ENCODE measurements at regions not wholly inside any gene's neighbourhood (a gene's known extent, or its start where the extent isn't known, plus 50 kb on each side); places are given as distances from the start of the nearest gene placed in this dataset.

- no peak for TF ChIP-seq CTCF (conservative IDR thresholded peaks at IDR 0.05)
- no peak for TF ChIP-seq ZFX (IDR thresholded peaks at IDR 0.05)
Measured at GRCh38 chr5:38719916-38720315, 125.9 kb upstream of the OSMR start.
